IMR-90 (cell line): ENCODE measurements at regions not wholly inside any gene's neighbourhood (a gene's known extent, or its start where the extent isn't known, plus 50 kb on each side); places are given as distances from the start of the nearest gene placed in this dataset.

Experiments
- ATAC-seq: fragments of 200-7000 bp; cut with Tn5 transposase; 2 replicates; pipeline ENCODE4 v1.9.1; 2020; ENCODE audit warnings: low read depth, mild to moderate bottlenecking, moderate library complexity
- BruUV-seq: library from RNA; stranded (reverse); fragments of 400-500 nt; replicated peaks from 2 replicates; lab custom pipeline; 2021; lab: Mats Ljungman, UMichigan
- CTCF ChIA-PET: fragments of 300-600 bp; formaldehyde crosslinking; extraction: SDS; loops from one replicate; lab custom pipeline; 2021; ENCODE audit warnings: antibody characterized with exemption; lab: Yijun Ruan, JAX
- POLR2A ChIA-PET: fragments of 300-600 bp; sonication (Branson Sonifier 250); formaldehyde crosslinking; loops from one replicate; lab custom pipeline; 2022; ENCODE audit warnings: antibody characterized with exemption; ENCODE audit not compliant: unreplicated experiment; lab: Charles Lee
- DNase-seq: peaks from one replicate; pipeline ENCODE4 v3.0.0; 2013
- H2AFZ ChIP-seq: replicated peaks from 2 replicates; pipeline ENCODE3; 2013; ENCODE audit warnings: low read length, mild to moderate bottlenecking; ENCODE audit not compliant: poor library complexity
- H2AK5ac ChIP-seq: 2 replicates; pipeline ENCODE4 v1.6.1; 2013; ENCODE audit warnings: low read depth, low read length, inconsistent platforms
- H2AK9ac ChIP-seq: replicated peaks from 2 replicates; pipeline ENCODE3; 2013; ENCODE audit warnings: mild to moderate bottlenecking, low read depth, low read length, moderate library complexity; ENCODE audit not compliant: poor library complexity
- H2BK120ac ChIP-seq: 2 replicates; pipeline ENCODE4 v1.6.1; 2013; ENCODE audit warnings: low read depth, low read length, inconsistent platforms
- H2BK15ac ChIP-seq: 3 replicates; pipeline ENCODE4 v1.6.1; 2013; ENCODE audit warnings: low read depth, low read length, inconsistent platforms
- H2BK20ac ChIP-seq: 2 replicates; pipeline ENCODE4 v1.6.1; 2013; ENCODE audit warnings: low read depth, mild to moderate bottlenecking, inconsistent platforms, low read length, moderate library complexity
- H2BK5ac ChIP-seq: 2 replicates; pipeline ENCODE4 v1.6.1; 2013; ENCODE audit warnings: mild to moderate bottlenecking, low read depth, low read length, inconsistent platforms; ENCODE audit not compliant: poor library complexity, severe bottlenecking
- H3K14ac ChIP-seq: replicated peaks from 2 replicates; pipeline ENCODE4 v1.6.1; 2013; ENCODE audit warnings: low read depth, low read length, inconsistent platforms
- H3K18ac ChIP-seq: 2 replicates; pipeline ENCODE4 v1.6.1; 2013; ENCODE audit warnings: low read depth, low read length, control low read depth
- H3K23ac ChIP-seq: 2 replicates; pipeline ENCODE4 v1.6.1; 2013; ENCODE audit warnings: low read depth, low read length, inconsistent platforms
- H3K27ac ChIP-seq: 2 replicates; pipeline ENCODE4 v1.5.1; 2013; ENCODE audit warnings: mild to moderate bottlenecking, control low read depth, low read length; ENCODE audit not compliant: insufficient read depth
- H3K27me3 ChIP-seq: 2 replicates; pipeline ENCODE4 v1.6.1; 2013; ENCODE audit warnings: low read length; ENCODE audit not compliant: control insufficient read depth, insufficient read depth
- H3K36me3 ChIP-seq: 2 replicates; pipeline ENCODE4 v1.6.1; 2013; ENCODE audit warnings: low read length, mixed read lengths; ENCODE audit not compliant: control insufficient read depth, insufficient read depth
- H3K4ac ChIP-seq: 2 replicates; pipeline ENCODE4 v1.6.1; 2013; ENCODE audit warnings: low read depth, low read length, inconsistent platforms
- H3K4me1 ChIP-seq: 2 replicates; pipeline ENCODE4 v1.6.1; 2013; ENCODE audit warnings: low read length, mixed read lengths; ENCODE audit not compliant: control insufficient read depth, insufficient read depth
- H3K4me2 ChIP-seq: 2 replicates; pipeline ENCODE4 v1.6.1; 2013; ENCODE audit warnings: low read depth, mild to moderate bottlenecking, control low read depth, low read length, moderate library complexity
- H3K4me3 ChIP-seq: 2 replicates; pipeline ENCODE4 v1.5.1; 2013; ENCODE audit warnings: low read depth, mild to moderate bottlenecking, control low read depth, low read length, moderate library complexity; ENCODE audit not compliant: insufficient read depth
- H3K56ac ChIP-seq: 2 replicates; pipeline ENCODE4 v1.6.1; 2013; ENCODE audit warnings: low read length, inconsistent platforms; ENCODE audit not compliant: insufficient read depth; ENCODE audit errors: extremely low read depth
- H3K79me1 ChIP-seq, 2 experiments: 2 replicates each; pipeline ENCODE4 v1.6.1; 2013; ENCODE audit warnings: low read length in 2 of 2, inconsistent platforms in 1 of 2, low read depth in 1 of 2
- H3K9ac ChIP-seq: 2 replicates; pipeline ENCODE4 v1.6.1; 2013; ENCODE audit warnings: low read depth, low read length, control low read depth
- H3K9me1 ChIP-seq: 2 replicates; pipeline ENCODE4 v1.6.1; 2013; ENCODE audit warnings: low read length, inconsistent platforms; ENCODE audit not compliant: insufficient read depth
- H3K9me3 ChIP-seq: 2 replicates; pipeline ENCODE4 v1.6.1; 2013; ENCODE audit warnings: low read length; ENCODE audit not compliant: control insufficient read depth, insufficient read depth
- H4K20me1 ChIP-seq: 2 replicates; pipeline ENCODE4 v1.6.1; 2013; ENCODE audit warnings: low read length, inconsistent platforms; ENCODE audit not compliant: insufficient read depth
- H4K5ac ChIP-seq: 2 replicates; pipeline ENCODE4 v1.6.1; 2013; ENCODE audit warnings: mild to moderate bottlenecking, low read depth, low read length, control low read depth
- H4K8ac ChIP-seq, 2 experiments: 2 replicates each; pipeline ENCODE4 v1.6.1; 2013; ENCODE audit warnings: low read depth in 2 of 2, low read length in 2 of 2, control low read depth in 1 of 2, inconsistent platforms in 1 of 2
- H4K91ac ChIP-seq: 2 replicates; pipeline ENCODE4 v1.6.1; 2013; ENCODE audit warnings: low read depth, low read length, inconsistent platforms; ENCODE audit not compliant: insufficient read depth
- CHD1 ChIP-seq: IDR thresholded peaks from 2 replicates; pipeline ENCODE4 v1.6.1; 2012; ENCODE audit warnings: low read depth, low read length, improper control_type of control experiment
- ELK1 ChIP-seq: fragments of 150-350 bp; IDR thresholded peaks from 2 replicates; pipeline ENCODE4 v1.6.1; 2016; ENCODE audit warnings: low read depth, mild to moderate bottlenecking, low read length, moderate library complexity, borderline replicate concordance
- MAFK ChIP-seq: IDR thresholded peaks from 2 replicates; pipeline ENCODE4 v1.6.1; 2012; ENCODE audit warnings: low read depth, low read length, improper control_type of control experiment
- NFE2L2 ChIP-seq: fragments of 150-350 bp; IDR thresholded peaks from 2 replicates; pipeline ENCODE4 v1.6.1; 2016; ENCODE audit warnings: low read depth, mild to moderate bottlenecking, low read length
- POLR2A ChIP-seq: IDR thresholded peaks from 2 replicates; pipeline ENCODE4 v1.6.1; 2012; ENCODE audit warnings: mild to moderate bottlenecking, low read depth, low read length
- RAD21 ChIP-seq: IDR thresholded peaks from 2 replicates; pipeline ENCODE4 v1.6.1; 2012; ENCODE audit warnings: low read length, improper control_type of control experiment
- RCOR1 ChIP-seq: IDR thresholded peaks from 2 replicates; pipeline ENCODE4 v1.6.1; 2012; ENCODE audit warnings: mild to moderate bottlenecking, low read length, improper control_type of control experiment; ENCODE audit not compliant: insufficient replicate concordance
- WGBS, 2 experiments: methylation state at CpG; one replicate each; pipeline versions ENCODE4 v1.1.5 to v1.1.7; 2013; ENCODE audit warnings: missing lambda C conversion rate in 2 of 2; ENCODE audit not compliant: insufficient read length in 1 of 2; ENCODE audit errors: extremely low coverage in 2 of 2; 5-methylcytosine and 5-hydroxymethylcytosine counted together
- dilution Hi-C: fragments of 300-500 bp; cut with HindIII; formaldehyde crosslinking; loops from one replicate; pipeline ENCODE4 v1.14.3; 2018; ENCODE audit warnings: low sequenced_read_pairs; ENCODE audit not compliant: unreplicated experiment
- in situ Hi-C: fragments of 300-500 bp; cut with MboI; formaldehyde crosslinking; loops from 3 replicates; pipeline ENCODE4 v1.14.3; 2019; ENCODE audit warnings: low sequenced_read_pairs, inconsistent platforms, mixed read lengths
- intact Hi-C: fragments of 100-400 bp; cut with micrococcal nuclease; formaldehyde crosslinking; loops from 2 replicates; pipeline ENCODE4 v1.10.0; 2022
- TF ChIP-seq, protein P1 (sequence below): fragments of 150-350 bp; IDR thresholded peaks from 2 replicates; pipeline ENCODE4 v1.6.1; 2017; ENCODE audit warnings: mild to moderate bottlenecking, antibody characterized with exemption, low read length, low read depth

DNA sequence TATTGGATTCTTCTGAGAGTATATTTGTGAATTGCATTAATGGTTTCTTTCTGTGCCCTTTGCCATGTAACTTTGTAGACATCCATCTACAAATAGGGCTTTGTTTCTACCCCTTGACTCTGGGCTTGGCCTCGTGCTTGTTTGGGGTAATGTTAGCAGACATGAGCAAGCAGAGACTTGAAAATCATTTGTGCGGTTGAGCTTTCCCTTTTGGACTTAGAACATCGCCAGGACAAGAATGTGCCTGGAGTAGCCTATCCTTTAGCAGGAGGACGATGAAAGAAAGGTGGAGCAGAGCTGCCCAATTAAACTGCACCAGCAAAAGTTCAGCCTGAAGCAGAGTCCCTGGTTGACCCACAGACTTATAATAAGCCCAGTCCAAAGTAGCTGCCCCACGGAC lies 785.9 kb downstream of the EPHA4 start:
- 100% methylated on average over 1 of the region's 5 CpGs; no CpG with 5 or more reads in 1 of the 2 experiments for WGBS, 2 experiments
- ChIA-PET POLR2A (no interaction called here), CTCF (interaction anchor here (0.7 kb wide), 1 partner anchor 90 kb away, joined by 5 read pairs; no protein-coding TSS in a partner anchor)
- Histone ChIP-seq H3K9me3 (no peaks in the 10 kb centered on the region), H4K8ac (no peak overlapping the region), H3K18ac (no peak overlapping the region), H2AK5ac (no peak overlapping the region), H2BK20ac (no peak overlapping the region), H2AK9ac (no peak overlapping the region), H3K27ac (no peak overlapping the region), H3K9me1 (no peaks in the 10 kb centered on the region), H4K5ac (no peak overlapping the region), H2BK5ac (no peak overlapping the region), H3K23ac (no peak overlapping the region), H4K91ac (no peak overlapping the region), H3K4me1 (peaks cover 6% of the 10 kb centered on the region; the same call in 1 of the 2 replicates), H3K36me3 (no peaks in the 10 kb centered on the region), H3K14ac (0 out of 2 replicates have a peak overlapping the region, but pooled peaks have one; percentile 3), H3K79me1 (no peaks in the 10 kb centered on the region), H3K56ac (no peak overlapping the region), H3K4ac (no peak overlapping the region), H2BK15ac (no peak overlapping the region), H3K4me2 (no peak overlapping the region), H2AFZ (no peak overlapping the region), H3K4me3 (no peak overlapping the region), H3K27me3 (no peaks in the 10 kb centered on the region), H4K20me1 (no peaks in the 10 kb centered on the region), H3K9ac (no peak overlapping the region), H2BK120ac (no peak overlapping the region)
- no peak for DNase-seq
- intact Hi-C loops, result loop anchor here (10.0 kb wide), 2 partner anchors 169 to 279 kb away; no protein-coding TSS in a partner anchor
- no TSS peak for BruUV-seq
- in situ Hi-C loops, result no loop called here
- ATAC-seq, result no peak
- TF ChIP-seq, protein P1, sequence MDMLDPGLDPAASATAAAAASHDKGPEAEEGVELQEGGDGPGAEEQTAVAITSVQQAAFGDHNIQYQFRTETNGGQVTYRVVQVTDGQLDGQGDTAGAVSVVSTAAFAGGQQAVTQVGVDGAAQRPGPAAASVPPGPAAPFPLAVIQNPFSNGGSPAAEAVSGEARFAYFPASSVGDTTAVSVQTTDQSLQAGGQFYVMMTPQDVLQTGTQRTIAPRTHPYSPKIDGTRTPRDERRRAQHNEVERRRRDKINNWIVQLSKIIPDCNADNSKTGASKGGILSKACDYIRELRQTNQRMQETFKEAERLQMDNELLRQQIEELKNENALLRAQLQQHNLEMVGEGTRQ, result no peak
- TF ChIP-seq RAD21 (no peak), CHD1 (no peak), POLR2A (no peak), RCOR1 (no peak), NFE2L2 (no peak), ELK1 (no peak), MAFK (no peak)
- dilution Hi-C loops, result no loop called here
